ENCODE measurements at regions not wholly inside any gene's neighbourhood (a gene's known extent, or its start where the extent isn't known, plus 50 kb on each side); places are given as distances from the start of the nearest gene placed in this dataset.
A peak's percentile ranks its signal among the peaks of the same experiment; 100 is the strongest.

- H3K36me3 Mint-ChIP-seq, result no peaks in the 10 kb centered on the region
- H3K4me3 Mint-ChIP-seq, result no peak overlapping the region
- H3K27ac Mint-ChIP-seq, result no peak overlapping the region
- no peaks in the 10 kb centered on the region for H3K4me1 Mint-ChIP-seq (ENCODE audit: low read depth in 2 of 2)
- H3K9me3 Mint-ChIP-seq, result no peaks in the 10 kb centered on the region
- H3K27me3 Mint-ChIP-seq, result peaks cover 10 to 12% of the 10 kb centered on the region in 2 donors
- DNase-seq (ENCODE audit: low spot score), result no peak
- ATAC-seq, result no peak
Observed at GRCh38 chr1:55544826-55545225, 329.7 kb upstream of the USP24 start.

- Mint-ChIP-seq H3K4me1 (ENCODE audit: low read depth in 2 of 2) (peaks cover 0 to 1% of the 10 kb centered on the region in 2 donors), H3K27ac (no peak overlapping the region), H3K9me3 (no peaks in the 10 kb centered on the region), H3K27me3 (peaks cover 8 to 10% of the 10 kb centered on the region in 2 donors), H3K4me3 (no peak overlapping the region), H3K36me3 (no peaks in the 10 kb centered on the region)
- DNase-seq (ENCODE audit: low spot score) (no peak), ATAC-seq (no peak)
Observed at GRCh38 chr1:55542901-55543504, 327.8 kb upstream of the USP24 start.

GRCh38 chr1:55541296-55541695 is 326.1 kb upstream of the USP24 start:
- Mint-ChIP-seq H3K27me3 (peaks cover 3% of the 10 kb centered on the region in 2 donors), H3K27ac (no peak overlapping the region), H3K9me3 (no peaks in the 10 kb centered on the region), H3K4me3 (no peak overlapping the region), H3K36me3 (no peaks in the 10 kb centered on the region), H3K4me1 (ENCODE audit: low read depth in 2 of 2) (peaks cover 7 to 12% of the 10 kb centered on the region in 2 donors)
- DNase-seq (ENCODE audit: low spot score) (no peak), ATAC-seq (no peak)

GRCh38 chr1:55539652-55540512 is 324.7 kb upstream of the USP24 start:
- Mint-ChIP-seq H3K4me1 (ENCODE audit: low read depth in 2 of 2) (peaks cover 20 to 24% of the 10 kb centered on the region in 2 donors), H3K4me3 (no peak overlapping the region)

GRCh38 chr1:55538428-55538827 is 323.3 kb upstream of the USP24 start:
- ATAC-seq, result no peak

More at GRCh38 chr1:55539652-55540512, 324.7 kb upstream of the USP24 start:
- no peaks in the 10 kb centered on the region for H3K27me3 Mint-ChIP-seq
- no peaks in the 10 kb centered on the region for H3K36me3 Mint-ChIP-seq
- H3K27ac Mint-ChIP-seq, result no peak overlapping the region
- ATAC-seq, result no peak
- no peak for DNase-seq (ENCODE audit: low spot score)
- H3K9me3 Mint-ChIP-seq, result no peaks in the 10 kb centered on the region

GRCh38 chr1:55536545-55536865 is 321.3 kb upstream of the USP24 start:
- DNase-seq (ENCODE audit: low spot score) (peak; percentile 67), ATAC-seq (peak; percentile 77 to 85)
- H3K36me3 Mint-ChIP-seq, result no peaks in the 10 kb centered on the region
- no peaks in the 10 kb centered on the region for H3K27me3 Mint-ChIP-seq
- peak overlapping the region; percentile 65 to 95 for H3K27ac Mint-ChIP-seq
- no peaks in the 10 kb centered on the region for H3K9me3 Mint-ChIP-seq
- peaks cover 20 to 24% of the 10 kb centered on the region in 2 donors for H3K4me1 Mint-ChIP-seq (ENCODE audit: low read depth in 2 of 2)
- H3K4me3 Mint-ChIP-seq, result peak overlapping the region; percentile 54

More at GRCh38 chr1:55538428-55538827, 323.3 kb upstream of the USP24 start:
- no peaks in the 10 kb centered on the region for H3K9me3 Mint-ChIP-seq
- H3K4me3 Mint-ChIP-seq, result no peak overlapping the region
- no peak for DNase-seq (ENCODE audit: low spot score)
- H3K4me1 Mint-ChIP-seq (ENCODE audit: low read depth in 2 of 2), result peaks cover 20 to 24% of the 10 kb centered on the region in 2 donors
- H3K27me3 Mint-ChIP-seq, result no peaks in the 10 kb centered on the region
- H3K27ac Mint-ChIP-seq, result peak overlapping the region in 1 of 2 donors; percentile 95
- no peaks in the 10 kb centered on the region for H3K36me3 Mint-ChIP-seq

GRCh38 chr1:55535724-55536544 is 320.8 kb upstream of the USP24 start:
- no peaks in the 10 kb centered on the region for H3K27me3 Mint-ChIP-seq
- H3K9me3 Mint-ChIP-seq, result no peaks in the 10 kb centered on the region
- peaks cover 20 to 24% of the 10 kb centered on the region in 2 donors for H3K4me1 Mint-ChIP-seq (ENCODE audit: low read depth in 2 of 2)
- H3K36me3 Mint-ChIP-seq, result no peaks in the 10 kb centered on the region
- H3K4me3 Mint-ChIP-seq, result peak overlapping the region; percentile 54
- DNase-seq (ENCODE audit: low spot score), result no peak
- peak; percentile 37 to 48 for ATAC-seq
- H3K27ac Mint-ChIP-seq, result peak overlapping the region; percentile 65 to 95

- no peaks in the 10 kb centered on the region for H3K9me3 Mint-ChIP-seq
- no peaks in the 10 kb centered on the region for H3K36me3 Mint-ChIP-seq
- no peak overlapping the region for H3K4me3 Mint-ChIP-seq
- ATAC-seq (no peak), DNase-seq (ENCODE audit: low spot score) (no peak)
- peak overlapping the region in 1 of 2 donors; percentile 95 for H3K27ac Mint-ChIP-seq
- H3K27me3 Mint-ChIP-seq, result peaks cover 0 to 1% of the 10 kb centered on the region in 2 donors
- H3K4me1 Mint-ChIP-seq (ENCODE audit: low read depth in 2 of 2), result peaks cover 20 to 25% of the 10 kb centered on the region in 2 donors
Observed at GRCh38 chr1:55534565-55535121, 319.5 kb upstream of the USP24 start.

GRCh38 chr1:55531644-55532043 is 316.5 kb upstream of the USP24 start:
- Mint-ChIP-seq H3K4me1 (ENCODE audit: low read depth in 2 of 2) (peaks cover 31 to 36% of the 10 kb centered on the region in 2 donors), H3K36me3 (no peaks in the 10 kb centered on the region), H3K4me3 (no peak overlapping the region), H3K9me3 (no peaks in the 10 kb centered on the region), H3K27ac (no peak overlapping the region), H3K27me3 (peaks cover 3 to 7% of the 10 kb centered on the region in 2 donors)
- no peak for ATAC-seq
- DNase-seq (ENCODE audit: low spot score), result no peak

GRCh38 chr1:55530749-55531478 is 315.8 kb upstream of the USP24 start:
- H3K27me3 Mint-ChIP-seq, result peaks cover 3 to 7% of the 10 kb centered on the region in 2 donors
- ATAC-seq, result no peak
- no peaks in the 10 kb centered on the region for H3K9me3 Mint-ChIP-seq
- no peak overlapping the region for H3K27ac Mint-ChIP-seq
- DNase-seq (ENCODE audit: low spot score), result no peak
- no peak overlapping the region for H3K4me3 Mint-ChIP-seq
- H3K4me1 Mint-ChIP-seq (ENCODE audit: low read depth in 2 of 2), result peaks cover 27 to 29% of the 10 kb centered on the region in 2 donors
- no peaks in the 10 kb centered on the region for H3K36me3 Mint-ChIP-seq

GRCh38 chr1:55529017-55529416 is 313.9 kb upstream of the USP24 start:
- no peak for DNase-seq (ENCODE audit: low spot score)
- peak overlapping the region; percentile 71 for H3K4me3 Mint-ChIP-seq
- no peaks in the 10 kb centered on the region for H3K9me3 Mint-ChIP-seq
- no peaks in the 10 kb centered on the region for H3K36me3 Mint-ChIP-seq
- H3K27ac Mint-ChIP-seq, result peak overlapping the region in 1 of 2 donors; percentile 11
- H3K27me3 Mint-ChIP-seq, result peaks cover 3 to 7% of the 10 kb centered on the region in 2 donors
- peaks cover 17 to 20% of the 10 kb centered on the region in 2 donors for H3K4me1 Mint-ChIP-seq (ENCODE audit: low read depth in 2 of 2)
- ATAC-seq, result no peak

GRCh38 chr1:55527831-55528230 is 312.7 kb upstream of the USP24 start:
- Mint-ChIP-seq H3K9me3 (no peaks in the 10 kb centered on the region), H3K27ac (peak overlapping the region in 1 of 2 donors; percentile 60), H3K4me1 (ENCODE audit: low read depth in 2 of 2) (peaks cover 17 to 20% of the 10 kb centered on the region in 2 donors), H3K27me3 (peaks cover 9 to 14% of the 10 kb centered on the region in 2 donors), H3K4me3 (no peak overlapping the region), H3K36me3 (no peaks in the 10 kb centered on the region)
- DNase-seq (ENCODE audit: low spot score) (no peak), ATAC-seq (no peak)

- Mint-ChIP-seq H3K9me3 (no peaks in the 10 kb centered on the region), H3K36me3 (no peaks in the 10 kb centered on the region), H3K4me3 (no peak overlapping the region), H3K4me1 (ENCODE audit: low read depth in 2 of 2) (peaks cover 17 to 20% of the 10 kb centered on the region in 2 donors), H3K27ac (no peak overlapping the region), H3K27me3 (peaks cover 9 to 14% of the 10 kb centered on the region in 2 donors)
- ATAC-seq (no peak), DNase-seq (ENCODE audit: low spot score) (no peak)
Observed at GRCh38 chr1:55526716-55527115, 311.6 kb upstream of the USP24 start.
